SU-DHL-6 (cell line): ENCODE measurements at regions not wholly inside any gene's neighbourhood (a gene's known extent, or its start where the extent isn't known, plus 50 kb on each side); places are given as distances from the start of the nearest gene placed in this dataset.

Experiments
- CTCF ChIP-seq: fragments of 200-600 bp; sonication (generic); IDR thresholded peaks from one replicate; pipeline ENCODE4 v1.5.1; 2017; ENCODE audit warnings: antibody characterized with exemption, mild to moderate bottlenecking, low read length, moderate library complexity; ENCODE audit not compliant: insufficient read depth, poor library complexity, severe bottlenecking
- EZH2phosphoT487 ChIP-seq: fragments of 200-600 bp; sonication (generic), shearing (Covaris generic); conservative IDR thresholded peaks from 2 replicates; pipeline ENCODE4 v1.6.1; 2018; ENCODE audit warnings: mild to moderate bottlenecking, antibody characterized with exemption, low read length, moderate library complexity, mixed read lengths

GRCh38 chr13:99911965-99912566 lies 59.5 kb downstream of the ZIC5 start:
- no peak for TF ChIP-seq EZH2phosphoT487
- no peak for TF ChIP-seq CTCF
